ENCODE measurements at regions not wholly inside any gene's neighbourhood (a gene's known extent, or its start where the extent isn't known, plus 50 kb on each side); places are given as distances from the start of the nearest gene placed in this dataset.

GRCh38 chr21:27622631-27623030 is 655.7 kb upstream of the ADAMTS5 start:
- TF ChIP-seq CTCF (IDR thresholded peaks at IDR 0.05) = no peak
- no peak for TF ChIP-seq POLR2A (IDR thresholded peaks at IDR 0.05)
